ENCODE measurements at regions not wholly inside any gene's neighbourhood (a gene's known extent, or its start where the extent isn't known, plus 50 kb on each side); places are given as distances from the start of the nearest gene placed in this dataset.

GRCh38 chr1:106047210-106047609, 1009.3 kb upstream of the PRMT6 start:
- Histone ChIP-seq H3K36me3 (no peaks in the 10 kb centered on the region), H3K4me1 (no peaks in the 10 kb centered on the region), H3K9me3 (no peaks in the 10 kb centered on the region), H3K27ac (no peak overlapping the region), H3K4me3 (no peak overlapping the region), H3K27me3 (no peaks in the 10 kb centered on the region)
- intact Hi-C loops (cut with DNase I) = no loop called here
- no peak for TF ChIP-seq CTCF (IDR thresholded peaks at IDR 0.05)
- no peak for DNase-seq (ENCODE audit: low spot score in 2 of 2)

GRCh38 chr1:106049595-106049994, 1006.9 kb upstream of the PRMT6 start:
- no peaks in the 10 kb centered on the region for H3K9me3 ChIP-seq
- H3K4me3 ChIP-seq = no peak overlapping the region
- no peak for DNase-seq (ENCODE audit: low spot score in 2 of 2)
- H3K27me3 ChIP-seq = no peaks in the 10 kb centered on the region
- no peak overlapping the region for H3K27ac ChIP-seq
- intact Hi-C loops (cut with DNase I) = no loop called here
- no peaks in the 10 kb centered on the region for H3K36me3 ChIP-seq
- no peak for TF ChIP-seq CTCF (IDR thresholded peaks at IDR 0.05)
- no peaks in the 10 kb centered on the region for H3K4me1 ChIP-seq

- Histone ChIP-seq H3K4me3 (no peak overlapping the region), H3K27ac (no peak overlapping the region), H3K9me3 (no peaks in the 10 kb centered on the region), H3K4me1 (no peaks in the 10 kb centered on the region), H3K27me3 (no peaks in the 10 kb centered on the region), H3K36me3 (no peaks in the 10 kb centered on the region)
- DNase-seq (ENCODE audit: low spot score in 2 of 2) = no peak
- intact Hi-C loops (cut with DNase I) = no loop called here
- TF ChIP-seq CTCF (IDR thresholded peaks at IDR 0.05) = no peak
Observed at GRCh38 chr1:106055855-106056254, 1000.6 kb upstream of the PRMT6 start.

- no peak for DNase-seq (ENCODE audit: low spot score in 2 of 2)
- intact Hi-C loops (cut with DNase I) = no loop called here
- Histone ChIP-seq H3K9me3 (no peaks in the 10 kb centered on the region), H3K4me1 (no peaks in the 10 kb centered on the region), H3K4me3 (no peak overlapping the region), H3K36me3 (no peaks in the 10 kb centered on the region), H3K27ac (no peak overlapping the region), H3K27me3 (no peaks in the 10 kb centered on the region)
- TF ChIP-seq CTCF (IDR thresholded peaks at IDR 0.05) = no peak
Observed at GRCh38 chr1:106061586-106062495, 994.6 kb upstream of the PRMT6 start.

- no peak for TF ChIP-seq CTCF (IDR thresholded peaks at IDR 0.05)
- Histone ChIP-seq H3K27me3 (no peaks in the 10 kb centered on the region), H3K9me3 (no peaks in the 10 kb centered on the region), H3K27ac (no peak overlapping the region), H3K4me3 (no peak overlapping the region), H3K4me1 (no peaks in the 10 kb centered on the region), H3K36me3 (no peaks in the 10 kb centered on the region)
- no peak for DNase-seq (ENCODE audit: low spot score in 2 of 2)
- intact Hi-C loops (cut with DNase I) = no loop called here
Observed at GRCh38 chr1:106063510-106063909, 993.0 kb upstream of the PRMT6 start.
